GM12878 (cell line): ENCODE measurements at regions not wholly inside any gene's neighbourhood (a gene's known extent, or its start where the extent isn't known, plus 50 kb on each side); places are given as distances from the start of the nearest gene placed in this dataset.
"Not testable (repeated sequence)": the region's sequence is repeated elsewhere in the genome, so short reads cannot be mapped to it uniquely, and the experiment has no call there.

Experiments used
- ATAC-seq: fragments of 200-7000 bp; cut with Tn5 transposase; 3 replicates; pipeline ENCODE4 v1.9.1; 2020; ENCODE audit warnings: mild to moderate bottlenecking, moderate library complexity
- BruUV-seq: library from RNA; stranded (reverse); fragments of 400-500 nt; replicated peaks from 2 replicates; lab custom pipeline; 2021; lab: Mats Ljungman, UMichigan
- CTCF ChIA-PET: fragments of 300-600 bp; sonication (Branson Sonifier 250); formaldehyde crosslinking; extraction: SDS; loops from one replicate; lab custom pipeline; 2021; ENCODE audit warnings: inconsistent platforms; lab: Yijun Ruan, JAX
- POLR2A ChIA-PET: fragments of 350-600 bp; formaldehyde crosslinking; extraction: SDS; loops from one replicate; lab custom pipeline; 2021; ENCODE audit warnings: inconsistent platforms; lab: Charles Lee
- RAD21 ChIA-PET: fragments of 300-600 bp; sonication (Branson Sonifier 250); formaldehyde crosslinking; loops from one replicate; lab custom pipeline; 2023; ENCODE audit warnings: antibody characterized with exemption; ENCODE audit not compliant: unreplicated experiment; lab: Charles Lee
- SMC1A ChIA-PET: fragments of 300-600 bp; sonication (Branson Sonifier 250); formaldehyde crosslinking; loops from one replicate; lab custom pipeline; 2023; ENCODE audit not compliant: unreplicated experiment, uncharacterized antibody; lab: Charles Lee
- DNase-seq: peaks from one replicate; pipeline ENCODE4 v3.0.0-alpha.2; 2011; ENCODE audit warnings: low read depth, low spot score
- FAIRE-seq: peaks from 3 replicates; lab custom pipeline; 2011; peaks lifted over from hg19 to GRCh38; lab: Jason Lieb, UNC
- H2AFZ ChIP-seq: 2 replicates; pipeline ENCODE4 v1.6.0; 2011; ENCODE audit warnings: low read depth, low read length, control low read depth; ENCODE audit not compliant: control insufficient read depth
- H3K27ac ChIP-seq: 2 replicates; pipeline ENCODE4 v1.5.1; 2011; ENCODE audit warnings: control low read depth; ENCODE audit not compliant: control insufficient read depth, insufficient read depth
- H3K27me3 ChIP-seq, 2 experiments: replicated peaks in 1 of 2; 2 replicates each; pipeline versions ENCODE4 v1.6.0 to v1.6.1; 2011; ENCODE audit warnings: low read length in 1 of 2; ENCODE audit not compliant: control insufficient read depth in 2 of 2, insufficient read depth in 2 of 2
- H3K36me3 ChIP-seq, 2 experiments: 2 replicates each; pipeline ENCODE4 v1.5.1; 2011; ENCODE audit warnings: low read length in 1 of 2; ENCODE audit not compliant: control insufficient read depth in 2 of 2, insufficient read depth in 2 of 2
- H3K4me1 ChIP-seq: 2 replicates; pipeline ENCODE4 v1.6.1; 2011; ENCODE audit warnings: mild to moderate bottlenecking, low read length, moderate library complexity, mixed read lengths; ENCODE audit not compliant: control insufficient read depth, insufficient read depth
- H3K4me2 ChIP-seq: 2 replicates; pipeline ENCODE4 v1.6.0; 2011; ENCODE audit warnings: control low read depth; ENCODE audit not compliant: control insufficient read depth, insufficient read depth
- H3K4me3 ChIP-seq: fragments of 200-600 bp; sonication (generic); 2 replicates; pipeline ENCODE4 v1.5.1; 2016
- H3K79me2 ChIP-seq: 2 replicates; pipeline ENCODE4 v1.6.0; 2011; ENCODE audit warnings: low read length; ENCODE audit not compliant: control insufficient read depth, insufficient read depth
- H3K9ac ChIP-seq: 2 replicates; pipeline ENCODE4 v1.8.0; 2011; ENCODE audit warnings: low read length, control low read depth, mixed read lengths; ENCODE audit not compliant: control insufficient read depth, insufficient read depth
- H3K9me3 ChIP-seq: replicated peaks from 3 replicates; pipeline ENCODE4 v1.5.1; 2011; ENCODE audit warnings: mild to moderate bottlenecking, low read length; ENCODE audit not compliant: control insufficient read depth, insufficient read depth
- H4K20me1 ChIP-seq: 2 replicates; pipeline ENCODE4 v1.6.0; 2011; ENCODE audit not compliant: control insufficient read depth, insufficient read depth
- CREB1 ChIP-seq: IDR thresholded peaks from 2 replicates; pipeline ENCODE4 v1.6.1; 2012; ENCODE audit warnings: low read depth, mild to moderate bottlenecking, inconsistent platforms
- E4F1 ChIP-seq: fragments of 450-650 bp; IDR thresholded peaks from 2 replicates; pipeline ENCODE4 v1.6.1; 2018; ENCODE audit warnings: borderline replicate concordance, mild to moderate bottlenecking; ENCODE audit not compliant: partially characterized antibody
- HDGF ChIP-seq: fragments of 450-650 bp; IDR thresholded peaks from 2 replicates; pipeline ENCODE4 v1.6.1; 2016; ENCODE audit warnings: antibody characterized with exemption
- NBN ChIP-seq: fragments of 450-650 bp; IDR thresholded peaks from 2 replicates; pipeline ENCODE4 v1.6.1; 2016
- NFYB ChIP-seq: IDR thresholded peaks from 2 replicates; pipeline ENCODE4 v1.6.1; 2011; ENCODE audit warnings: low read depth, mild to moderate bottlenecking, low read length, improper control_type of control experiment, moderate library complexity; ENCODE audit not compliant: insufficient read depth
- ZBTB11 ChIP-seq: fragments of 450-650 bp; formaldehyde crosslinking; IDR thresholded peaks from 2 replicates; pipeline ENCODE4 v1.5.0; 2022; ENCODE audit warnings: mild to moderate bottlenecking, missing genetic modification characterization
- ZZZ3 ChIP-seq: IDR thresholded peaks from 2 replicates; pipeline ENCODE4 v1.6.1; 2011; ENCODE audit warnings: low read depth; ENCODE audit not compliant: control insufficient read depth, insufficient read length
- WGBS: methylation state at CpG from one replicate; pipeline ENCODE4 v1.1.6; 2016; ENCODE audit warnings: low lambda C conversion rate; ENCODE audit not compliant: insufficient replicate concordance, insufficient coverage; ENCODE audit errors: missing lambda C conversion rate; 5-methylcytosine and 5-hydroxymethylcytosine counted together
- in situ Hi-C: fragments of 300-500 bp; cut with MboI; formaldehyde crosslinking; loops from 9 replicates; pipeline ENCODE4 v1.14.3; 2018; ENCODE audit warnings: mixed read lengths
- intact Hi-C: fragments of 100-400 bp; cut with micrococcal nuclease; formaldehyde crosslinking; loops from one replicate; pipeline ENCODE4 v1.14.2; 2022; ENCODE audit not compliant: unreplicated experiment

- no peak for TF ChIP-seq ZBTB11
- TF ChIP-seq NBN: no peak
- no peak for TF ChIP-seq CREB1
- no peak for TF ChIP-seq HDGF
- TF ChIP-seq NFYB: no peak
- no peak for TF ChIP-seq E4F1
- TF ChIP-seq ZZZ3: no peak
These were observed 58.6 kb upstream of the SOX13 start (continued) for GRCh38 chr1:204014336-204014735.

- H2AFZ ChIP-seq, H3K4me1 ChIP-seq, BruUV-seq, in situ Hi-C loops, H3K27ac ChIP-seq, POLR2A ChIA-PET, FAIRE-seq, H3K4me2 ChIP-seq, SMC1A ChIA-PET, H3K36me3 ChIP-seq, H3K27me3 ChIP-seq, H3K4me3 ChIP-seq, ATAC-seq, intact Hi-C loops, H3K79me2 ChIP-seq, H3K9ac ChIP-seq, H4K20me1 ChIP-seq, H3K9me3 ChIP-seq, RAD21 ChIA-PET, DNase-seq: not testable (repeated sequence)
- CTCF ChIA-PET: interaction anchor here (2.2 kb wide), 1 partner anchor 114 kb away, joined by 7 read pairs; no protein-coding TSS in a partner anchor
- WGBS: 25% methylated on average over 8 of the region's 8 CpGs
These were observed 58.0 kb upstream of the SOX13 start for GRCh38 chr1:204014961-204015360.
